ENCODE measurements at regions not wholly inside any gene's neighbourhood (a gene's known extent, or its start where the extent isn't known, plus 50 kb on each side); places are given as distances from the start of the nearest gene placed in this dataset.

DNA sequence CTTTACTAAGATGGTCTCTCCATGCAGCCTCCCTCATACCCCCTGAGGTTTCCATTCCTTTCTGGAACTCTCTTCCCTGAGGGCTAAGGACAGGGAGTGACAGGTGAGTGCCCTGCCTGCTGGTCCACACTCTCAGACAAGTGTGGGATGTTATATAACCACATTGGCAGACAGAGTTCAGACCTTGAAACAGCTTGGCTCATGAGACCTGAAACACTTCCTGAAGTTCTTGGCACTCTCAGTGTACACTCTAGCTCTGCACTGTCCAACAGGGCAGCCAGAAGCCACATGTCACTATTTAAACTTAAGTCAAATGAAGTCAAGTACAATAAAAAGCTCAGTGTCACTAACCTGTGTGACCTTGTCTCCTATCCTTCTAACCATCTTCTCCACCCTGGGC is 188.5 kb downstream of the ZNF621 start:
- no peak for TF ChIP-seq CTCF (IDR thresholded peaks at IDR 0.05; ENCODE audit: insufficient read depth, low read length)
- TF ChIP-seq POLR2AphosphoS5 (IDR thresholded peaks at IDR 0.05; ENCODE audit: low read depth) = no peak
- TF ChIP-seq SPI1 (IDR thresholded peaks at IDR 0.05; ENCODE audit: borderline replicate concordance, low read depth) = no peak
- TF ChIP-seq GABPA (IDR thresholded peaks at IDR 0.05; ENCODE audit: low read depth) = no peak
- TF ChIP-seq, protein P1, sequence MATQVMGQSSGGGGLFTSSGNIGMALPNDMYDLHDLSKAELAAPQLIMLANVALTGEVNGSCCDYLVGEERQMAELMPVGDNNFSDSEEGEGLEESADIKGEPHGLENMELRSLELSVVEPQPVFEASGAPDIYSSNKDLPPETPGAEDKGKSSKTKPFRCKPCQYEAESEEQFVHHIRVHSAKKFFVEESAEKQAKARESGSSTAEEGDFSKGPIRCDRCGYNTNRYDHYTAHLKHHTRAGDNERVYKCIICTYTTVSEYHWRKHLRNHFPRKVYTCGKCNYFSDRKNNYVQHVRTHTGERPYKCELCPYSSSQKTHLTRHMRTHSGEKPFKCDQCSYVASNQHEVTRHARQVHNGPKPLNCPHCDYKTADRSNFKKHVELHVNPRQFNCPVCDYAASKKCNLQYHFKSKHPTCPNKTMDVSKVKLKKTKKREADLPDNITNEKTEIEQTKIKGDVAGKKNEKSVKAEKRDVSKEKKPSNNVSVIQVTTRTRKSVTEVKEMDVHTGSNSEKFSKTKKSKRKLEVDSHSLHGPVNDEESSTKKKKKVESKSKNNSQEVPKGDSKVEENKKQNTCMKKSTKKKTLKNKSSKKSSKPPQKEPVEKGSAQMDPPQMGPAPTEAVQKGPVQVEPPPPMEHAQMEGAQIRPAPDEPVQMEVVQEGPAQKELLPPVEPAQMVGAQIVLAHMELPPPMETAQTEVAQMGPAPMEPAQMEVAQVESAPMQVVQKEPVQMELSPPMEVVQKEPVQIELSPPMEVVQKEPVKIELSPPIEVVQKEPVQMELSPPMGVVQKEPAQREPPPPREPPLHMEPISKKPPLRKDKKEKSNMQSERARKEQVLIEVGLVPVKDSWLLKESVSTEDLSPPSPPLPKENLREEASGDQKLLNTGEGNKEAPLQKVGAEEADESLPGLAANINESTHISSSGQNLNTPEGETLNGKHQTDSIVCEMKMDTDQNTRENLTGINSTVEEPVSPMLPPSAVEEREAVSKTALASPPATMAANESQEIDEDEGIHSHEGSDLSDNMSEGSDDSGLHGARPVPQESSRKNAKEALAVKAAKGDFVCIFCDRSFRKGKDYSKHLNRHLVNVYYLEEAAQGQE (IDR thresholded peaks at IDR 0.05; ENCODE audit: insufficient replicate concordance, low read depth) = no peak
- DNase-seq (ENCODE audit: low read depth in 1 of 2, low spot score in 1 of 2) = no peak
- Histone ChIP-seq H3K27ac (replicated peaks) (no peak overlapping the region), H3K4me3 (replicated peaks; ENCODE audit: insufficient read depth, low read length) (no peak overlapping the region), H3K27me3 (ENCODE audit: insufficient read depth, poor library complexity, severe bottlenecking) (no peaks in the 10 kb centered on the region)

DNA sequence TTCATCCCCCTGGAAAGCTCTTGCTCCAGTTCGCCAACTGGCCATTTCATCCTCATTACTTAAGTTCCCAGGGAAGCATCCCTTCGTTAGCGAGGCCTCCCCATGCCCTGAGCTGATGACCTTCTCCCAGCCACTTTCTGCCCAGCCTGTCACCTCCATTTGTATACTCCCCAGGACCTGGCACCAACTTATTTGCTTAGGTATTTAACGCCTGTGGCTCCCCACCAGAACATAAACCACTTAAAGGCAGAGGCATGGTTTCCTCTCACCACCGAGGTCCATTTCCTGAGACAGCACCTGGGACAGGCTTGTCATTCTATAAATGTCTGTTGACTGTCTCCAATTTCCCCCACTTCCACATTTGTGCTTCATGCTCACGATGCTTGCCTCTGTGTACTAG is 189.0 kb downstream of the ZNF621 start:
- TF ChIP-seq SPI1 (IDR thresholded peaks at IDR 0.05; ENCODE audit: borderline replicate concordance, low read depth) (no peak), GABPA (IDR thresholded peaks at IDR 0.05; ENCODE audit: low read depth) (no peak), CTCF (IDR thresholded peaks at IDR 0.05; ENCODE audit: insufficient read depth, low read length) (no peak), POLR2AphosphoS5 (IDR thresholded peaks at IDR 0.05; ENCODE audit: low read depth) (no peak)
- TF ChIP-seq, protein P1 (IDR thresholded peaks at IDR 0.05; ENCODE audit: insufficient replicate concordance, low read depth) = no peak
- no peaks in the 10 kb centered on the region for H3K27me3 ChIP-seq (ENCODE audit: insufficient read depth, poor library complexity, severe bottlenecking)
- DNase-seq (ENCODE audit: low read depth in 1 of 2, low spot score in 1 of 2) = no peak
- no peak overlapping the region for H3K4me3 ChIP-seq (replicated peaks; ENCODE audit: insufficient read depth, low read length)
- H3K27ac ChIP-seq (replicated peaks) = no peak overlapping the region

DNA sequence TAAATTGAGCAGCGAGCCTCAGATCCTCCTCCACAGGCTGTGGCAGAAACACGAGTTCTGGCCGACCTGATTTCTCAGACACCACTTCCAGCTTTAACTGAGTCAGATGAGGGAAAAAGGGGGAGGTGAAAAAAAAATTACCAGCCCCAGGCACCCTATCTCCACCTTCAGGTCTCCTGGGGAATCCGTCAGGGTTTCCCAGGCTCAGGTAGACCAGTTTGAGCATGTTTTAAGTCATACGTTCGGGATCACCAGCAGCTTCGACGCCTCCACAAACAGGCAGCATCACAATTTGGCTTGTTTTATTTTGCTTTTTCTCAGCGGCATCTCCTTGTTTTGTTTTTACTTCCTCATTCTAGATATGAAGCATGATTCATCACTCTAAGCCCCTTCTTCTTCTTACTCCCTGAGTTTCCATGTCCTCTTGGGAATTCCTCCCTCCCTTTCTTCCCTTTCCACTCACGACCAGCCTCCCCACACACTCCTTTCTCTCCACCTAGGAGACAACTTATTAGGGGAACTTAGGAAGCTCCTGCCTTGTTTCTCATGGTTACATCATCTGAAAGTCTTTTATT is 190.1 kb downstream of the ZNF621 start:
- H3K27ac ChIP-seq (replicated peaks) = no peak overlapping the region
- TF ChIP-seq CTCF (IDR thresholded peaks at IDR 0.05; ENCODE audit: insufficient read depth, low read length) (no peak), POLR2AphosphoS5 (IDR thresholded peaks at IDR 0.05; ENCODE audit: low read depth) (no peak), SPI1 (IDR thresholded peaks at IDR 0.05; ENCODE audit: borderline replicate concordance, low read depth) (no peak), GABPA (IDR thresholded peaks at IDR 0.05; ENCODE audit: low read depth) (no peak)
- TF ChIP-seq, protein P1 (IDR thresholded peaks at IDR 0.05; ENCODE audit: insufficient replicate concordance, low read depth) = no peak
- no peak for DNase-seq (ENCODE audit: low read depth in 1 of 2, low spot score in 1 of 2)
- no peak overlapping the region for H3K4me3 ChIP-seq (replicated peaks; ENCODE audit: insufficient read depth, low read length)
- H3K27me3 ChIP-seq (ENCODE audit: insufficient read depth, poor library complexity, severe bottlenecking) = no peaks in the 10 kb centered on the region
